ENCODE measurements at regions not wholly inside any gene's neighbourhood (a gene's known extent, or its start where the extent isn't known, plus 50 kb on each side); places are given as distances from the start of the nearest gene placed in this dataset.

- H3F3A ChIP-seq (replicated peaks; ENCODE audit: insufficient read depth) = no peaks in the 10 kb centered on the region
- no peaks in the 10 kb centered on the region for H3K9me3 ChIP-seq
- H3K4me3 ChIP-seq (ENCODE audit: low read depth in 2 of 2, low read length in 1 of 2) = no peak overlapping the region
- H3K4me2 ChIP-seq = no peak overlapping the region
- H3K4me1 ChIP-seq (ENCODE audit: control insufficient read depth in 1 of 2, insufficient read depth in 2 of 2, low read depth in 1 of 2, low read length in 1 of 2) = no peaks in the 10 kb centered on the region
- no peak overlapping the region for H3K27ac ChIP-seq (ENCODE audit: low read depth in 2 of 2, low read length in 1 of 2)
- CTCF ChIA-PET = no interaction called here
- DNase-seq = no peak
- POLR2A ChIA-PET = no interaction called here
- H3K79me2 ChIP-seq (ENCODE audit: insufficient read depth) = no peaks in the 10 kb centered on the region
- H4K20me1 ChIP-seq (ENCODE audit: insufficient read depth) = no peaks in the 10 kb centered on the region
- H3K9me2 ChIP-seq = no peaks in the 10 kb centered on the region
- no peak overlapping the region for H2AFZ ChIP-seq (ENCODE audit: low read depth)
- 57% methylated on average over 1 of the region's 1 CpG for WGBS (ENCODE audit: low lambda C conversion rate)
- no peak overlapping the region for H3K9ac ChIP-seq
- TF ChIP-seq RAD21 (IDR thresholded peaks at IDR 0.05; ENCODE audit: low read length) = no peak
- no peak for TF ChIP-seq SIN3A (IDR thresholded peaks at IDR 0.05; ENCODE audit: borderline replicate concordance, low read depth, low read length)
- no peak for TF ChIP-seq EP300 (IDR thresholded peaks at IDR 0.05; ENCODE audit: borderline replicate concordance in 1 of 2, low read depth in 1 of 2, low read length in 1 of 2)
- TF ChIP-seq NFIC (IDR thresholded peaks at IDR 0.05; ENCODE audit: borderline replicate concordance) = no peak
- no peak for TF ChIP-seq POLR2AphosphoS5 (IDR thresholded peaks at IDR 0.05; ENCODE audit: low read depth, low read length)
- TF ChIP-seq FOXM1 (IDR thresholded peaks at IDR 0.05; ENCODE audit: low read depth) = no peak
- no peak for TF ChIP-seq TAF1 (IDR thresholded peaks at IDR 0.05; ENCODE audit: borderline replicate concordance, low read depth, low read length)
- TF ChIP-seq RCOR1 (IDR thresholded peaks at IDR 0.05; ENCODE audit: low read length) = no peak
- TF ChIP-seq PBX3 (IDR thresholded peaks at IDR 0.05) = no peak
- TF ChIP-seq FOXJ3 (CRISPR knock-in tag; IDR thresholded peaks at IDR 0.05) = no peak
- TF ChIP-seq RXRA (IDR thresholded peaks at IDR 0.05; ENCODE audit: borderline replicate concordance, low read depth) = no peak
- H3K36me3 ChIP-seq (replicated peaks in 1 of 2; ENCODE audit: control insufficient read depth in 1 of 2, insufficient read depth in 2 of 2, low read length in 1 of 2) = no peaks in the 10 kb centered on the region
- H3K27me3 ChIP-seq (ENCODE audit: insufficient read depth) = no peaks in the 10 kb centered on the region
Observed at GRCh38 chr2:216967889-216968288, 108.0 kb upstream of the TNP1 start.

GRCh38 chr2:216960671-216961268, 100.9 kb upstream of the TNP1 start:
- no peak for TF ChIP-seq PBX3 (IDR thresholded peaks at IDR 0.05)
- ChIA-PET CTCF (interaction anchor here (1.0 kb wide), 1 partner anchor 633 kb away, joined by 3 read pairs; no protein-coding TSS in a partner anchor), POLR2A (no interaction called here)
- Histone ChIP-seq H4K20me1 (ENCODE audit: insufficient read depth) (no peaks in the 10 kb centered on the region), H2AFZ (ENCODE audit: low read depth) (no peak overlapping the region), H3K9me2 (no peaks in the 10 kb centered on the region), H3K27me3 (ENCODE audit: insufficient read depth) (no peaks in the 10 kb centered on the region), H3K4me2 (no peak overlapping the region), H3K9me3 (no peaks in the 10 kb centered on the region), H3K27ac (ENCODE audit: low read depth in 2 of 2, low read length in 1 of 2) (no peak overlapping the region), H3K36me3 (replicated peaks in 1 of 2; ENCODE audit: control insufficient read depth in 1 of 2, insufficient read depth in 2 of 2, low read length in 1 of 2) (no peaks in the 10 kb centered on the region), H3K4me1 (ENCODE audit: control insufficient read depth in 1 of 2, insufficient read depth in 2 of 2, low read depth in 1 of 2, low read length in 1 of 2) (no peaks in the 10 kb centered on the region; a peak in 1 of 4 replicates), H3K79me2 (ENCODE audit: insufficient read depth) (no peaks in the 10 kb centered on the region), H3K4me3 (ENCODE audit: low read depth in 2 of 2, low read length in 1 of 2) (no peak overlapping the region), H3K9ac (no peak overlapping the region), H3F3A (replicated peaks; ENCODE audit: insufficient read depth) (no peaks in the 10 kb centered on the region)
- 56% methylated on average over 6 of the region's 6 CpGs for WGBS (ENCODE audit: low lambda C conversion rate)
- DNase-seq = no peak
